ENCODE measurements at regions not wholly inside any gene's neighbourhood (a gene's known extent, or its start where the extent isn't known, plus 50 kb on each side); places are given as distances from the start of the nearest gene placed in this dataset.

GRCh38 chr2:17441790-17442189 is 76.5 kb downstream of the RAD51AP2 start:
- Histone ChIP-seq H2AFZ (ENCODE audit: insufficient read depth, low read depth, low read length, poor library complexity, severe bottlenecking) (no peak overlapping the region), H3K4me1 (ENCODE audit: control insufficient read depth in 2 of 2, insufficient read depth in 2 of 2, low read length in 2 of 2) (no peaks in the 10 kb centered on the region), H3K27me3 (replicated peaks in 1 of 4; ENCODE audit: control extremely low read depth in 1 of 4, control insufficient read depth in 3 of 4, insufficient read depth in 4 of 4, low read length in 3 of 4) (no peaks in the 10 kb centered on the region), H3K9me3 (ENCODE audit: control extremely low read depth in 1 of 3, control insufficient read depth in 2 of 3, insufficient read depth in 1 of 3, low read length in 2 of 3) (peaks cover 0 to 9% (median 0%) of the 10 kb centered on the region in 3 donors), H3K27ac (ENCODE audit: low read length in 2 of 2) (no peak overlapping the region), H3K9ac (ENCODE audit: low read length) (no peak overlapping the region), H3K79me2 (ENCODE audit: control insufficient read depth, insufficient read depth, low read length) (no peaks in the 10 kb centered on the region), H3K4me2 (replicated peaks; ENCODE audit: low read depth, low read length, poor library complexity, severe bottlenecking) (no peak overlapping the region), H3K4me3 (ENCODE audit: control extremely low read depth in 1 of 5, extremely low read depth in 1 of 5, insufficient read depth in 1 of 5, low read depth in 2 of 5, low read length in 4 of 5) (no peak overlapping the region), H4K20me1 (ENCODE audit: control insufficient read depth, insufficient read depth, low read length, poor library complexity, severe bottlenecking) (no peaks in the 10 kb centered on the region), H3K36me3 (replicated peaks in 1 of 2; ENCODE audit: control extremely low read depth in 1 of 2, control insufficient read depth in 1 of 2, extremely low read depth in 1 of 2, insufficient read depth in 2 of 2, low read length in 1 of 2) (no peaks in the 10 kb centered on the region)
- POLR2A ChIA-PET: no interaction called here
- no peak overlapping the region for H3K4me3 Mint-ChIP-seq
- TF ChIP-seq, protein P1, sequence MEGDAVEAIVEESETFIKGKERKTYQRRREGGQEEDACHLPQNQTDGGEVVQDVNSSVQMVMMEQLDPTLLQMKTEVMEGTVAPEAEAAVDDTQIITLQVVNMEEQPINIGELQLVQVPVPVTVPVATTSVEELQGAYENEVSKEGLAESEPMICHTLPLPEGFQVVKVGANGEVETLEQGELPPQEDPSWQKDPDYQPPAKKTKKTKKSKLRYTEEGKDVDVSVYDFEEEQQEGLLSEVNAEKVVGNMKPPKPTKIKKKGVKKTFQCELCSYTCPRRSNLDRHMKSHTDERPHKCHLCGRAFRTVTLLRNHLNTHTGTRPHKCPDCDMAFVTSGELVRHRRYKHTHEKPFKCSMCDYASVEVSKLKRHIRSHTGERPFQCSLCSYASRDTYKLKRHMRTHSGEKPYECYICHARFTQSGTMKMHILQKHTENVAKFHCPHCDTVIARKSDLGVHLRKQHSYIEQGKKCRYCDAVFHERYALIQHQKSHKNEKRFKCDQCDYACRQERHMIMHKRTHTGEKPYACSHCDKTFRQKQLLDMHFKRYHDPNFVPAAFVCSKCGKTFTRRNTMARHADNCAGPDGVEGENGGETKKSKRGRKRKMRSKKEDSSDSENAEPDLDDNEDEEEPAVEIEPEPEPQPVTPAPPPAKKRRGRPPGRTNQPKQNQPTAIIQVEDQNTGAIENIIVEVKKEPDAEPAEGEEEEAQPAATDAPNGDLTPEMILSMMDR (IDR thresholded peaks at IDR 0.05): no peak
- CTCF ChIA-PET: no interaction called here
- intact Hi-C loops (cut with micrococcal nuclease): no loop called here
- no peak for DNase-seq
- H3K27ac Mint-ChIP-seq: no peak overlapping the region
- H3K4me1 Mint-ChIP-seq: no peaks in the 10 kb centered on the region
- ATAC-seq (ENCODE audit: low read depth): no peak
- H3K9me3 Mint-ChIP-seq (ENCODE audit: insufficient read depth): no peaks in the 10 kb centered on the region
- 89% methylated on average over 4 of the region's 9 CpGs for WGBS (ENCODE audit: insufficient coverage)
- peaks cover 16% of the 10 kb centered on the region for H3K27me3 Mint-ChIP-seq

DNA sequence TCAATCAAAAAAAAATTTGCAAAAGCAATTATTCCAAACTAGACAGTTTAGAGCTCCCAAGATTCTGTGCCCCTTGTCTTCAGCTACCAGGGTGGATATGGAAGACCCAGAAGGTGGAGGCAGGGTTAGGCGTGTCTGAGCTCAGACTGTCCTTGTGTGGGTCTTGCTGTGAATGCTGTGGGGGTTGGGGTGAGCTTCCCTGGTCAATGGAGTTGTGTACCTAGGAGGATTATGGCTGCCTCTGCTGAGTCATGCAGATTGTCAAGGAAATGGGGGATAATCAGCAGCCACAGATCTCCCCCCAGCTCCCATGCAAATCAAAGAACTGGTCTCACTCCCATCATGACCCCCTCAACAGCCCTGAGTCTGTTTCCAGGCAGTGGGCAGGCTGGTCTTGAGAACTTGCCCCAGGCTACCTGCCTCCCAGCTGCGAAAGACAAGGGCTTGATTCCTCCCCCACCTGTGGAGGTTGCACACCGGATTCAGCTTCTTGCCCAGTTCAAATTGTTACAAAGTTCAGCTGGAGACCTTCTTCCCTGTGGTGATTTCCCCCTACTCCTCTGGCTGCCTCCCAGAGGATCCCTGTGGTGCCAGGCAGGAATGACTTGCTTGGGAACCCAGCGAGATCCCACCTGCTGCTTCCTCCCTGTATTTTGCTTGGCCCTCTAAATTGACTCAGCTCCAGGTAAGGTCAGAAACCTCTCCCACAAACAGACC is 77.0 kb downstream of the RAD51AP2 start:
- 92% methylated on average over 3 of the region's 4 CpGs for WGBS (ENCODE audit: insufficient coverage)

More for the DNA sequence above, 77.0 kb downstream of the RAD51AP2 start:
- H3K79me2 ChIP-seq (ENCODE audit: control insufficient read depth, insufficient read depth, low read length): no peaks in the 10 kb centered on the region
- TF ChIP-seq EZH2 (IDR thresholded peaks at IDR 0.05; ENCODE audit: borderline replicate concordance, insufficient read depth, low read depth, low read length, poor library complexity, severe bottlenecking): no peak
- TF ChIP-seq, protein P1 (IDR thresholded peaks at IDR 0.05): no peak
- intact Hi-C loops (cut with micrococcal nuclease): no loop called here
- no peak overlapping the region for H3K27ac ChIP-seq (ENCODE audit: low read length in 2 of 2)
- Mint-ChIP-seq H3K4me3 (no peak overlapping the region), H3K27ac (no peak overlapping the region), H3K4me1 (no peaks in the 10 kb centered on the region), H3K27me3 (peaks cover 16% of the 10 kb centered on the region), H3K9me3 (ENCODE audit: insufficient read depth) (no peaks in the 10 kb centered on the region)
- H3K4me2 ChIP-seq (replicated peaks; ENCODE audit: low read depth, low read length, poor library complexity, severe bottlenecking): no peak overlapping the region
- H3K4me1 ChIP-seq (ENCODE audit: control insufficient read depth in 2 of 2, insufficient read depth in 2 of 2, low read length in 2 of 2): no peaks in the 10 kb centered on the region
- H2AFZ ChIP-seq (ENCODE audit: insufficient read depth, low read depth, low read length, poor library complexity, severe bottlenecking): no peak overlapping the region
- CTCF ChIA-PET: no interaction called here
- H3K9ac ChIP-seq (ENCODE audit: low read length): no peak overlapping the region
- H3K36me3 ChIP-seq (replicated peaks in 1 of 2; ENCODE audit: control extremely low read depth in 1 of 2, control insufficient read depth in 1 of 2, extremely low read depth in 1 of 2, insufficient read depth in 2 of 2, low read length in 1 of 2): no peaks in the 10 kb centered on the region
- POLR2A ChIA-PET: no interaction called here
- no peaks in the 10 kb centered on the region for H3K27me3 ChIP-seq (replicated peaks in 1 of 4; ENCODE audit: control extremely low read depth in 1 of 4, control insufficient read depth in 3 of 4, insufficient read depth in 4 of 4, low read length in 3 of 4)
- peaks cover 0 to 9% (median 0%) of the 10 kb centered on the region in 3 donors for H3K9me3 ChIP-seq (ENCODE audit: control extremely low read depth in 1 of 3, control insufficient read depth in 2 of 3, insufficient read depth in 1 of 3, low read length in 2 of 3)
- H4K20me1 ChIP-seq (ENCODE audit: control insufficient read depth, insufficient read depth, low read length, poor library complexity, severe bottlenecking): no peaks in the 10 kb centered on the region
- H3K4me3 ChIP-seq (ENCODE audit: control extremely low read depth in 1 of 5, extremely low read depth in 1 of 5, insufficient read depth in 1 of 5, low read depth in 2 of 5, low read length in 4 of 5): no peak overlapping the region
- ATAC-seq (ENCODE audit: low read depth): no peak
- DNase-seq: no peak
